ENCODE measurements at regions not wholly inside any gene's neighbourhood (a gene's known extent, or its start where the extent isn't known, plus 50 kb on each side); places are given as distances from the start of the nearest gene placed in this dataset.

DNA sequence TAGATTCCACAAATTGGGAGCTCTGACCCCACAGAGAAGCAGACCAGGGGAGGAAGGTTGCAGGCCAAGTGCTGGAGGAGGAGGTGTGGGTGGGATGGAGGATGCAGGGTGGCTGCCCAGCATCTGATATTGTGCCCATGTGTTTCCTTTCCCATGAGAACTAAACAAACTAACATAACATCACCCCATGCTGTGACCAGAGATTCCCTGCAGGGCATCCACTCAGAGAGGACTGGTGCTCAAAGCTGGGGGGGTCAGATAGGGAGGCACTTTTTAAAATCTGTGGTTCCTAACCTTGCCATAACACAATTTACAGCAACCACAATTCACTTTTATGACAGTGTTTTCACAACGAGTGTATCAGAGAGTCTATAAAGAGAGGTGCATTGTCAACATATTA is 1277.6 kb downstream of the AACS start:
- DNase-seq, result no peak

- no peak for DNase-seq
Measured at GRCh38 chr12:126343321-126343720, 1278.1 kb downstream of the AACS start.

GRCh38 chr12:126346087-126346486 is 1280.9 kb downstream of the AACS start:
- DNase-seq, result no peak

- DNase-seq, result no peak
Measured at GRCh38 chr12:126347421-126347820, 1282.2 kb downstream of the AACS start.

DNA sequence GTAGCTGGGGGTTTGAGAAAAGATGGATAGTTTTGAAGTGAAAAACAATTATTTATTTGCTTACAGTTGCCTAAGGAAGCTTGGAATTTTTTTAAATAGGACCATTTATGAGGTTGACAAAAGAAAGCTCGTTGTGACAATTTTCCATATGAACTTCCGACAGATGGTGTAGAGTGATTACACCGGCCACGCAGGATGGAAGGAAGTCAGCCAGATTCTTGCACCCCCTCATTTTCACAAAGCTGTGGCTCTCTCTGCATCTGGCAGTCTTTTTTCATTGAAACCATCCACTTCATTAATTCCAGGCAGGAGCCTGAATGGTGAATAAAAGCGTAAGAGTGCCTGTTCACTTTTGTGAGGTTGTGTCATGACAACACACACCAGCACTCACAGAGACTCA is 1284.1 kb downstream of the AACS start:
- no peak for DNase-seq

- no peak for DNase-seq
Measured at GRCh38 chr12:126353604-126354003, 1288.4 kb downstream of the AACS start.

DNA sequence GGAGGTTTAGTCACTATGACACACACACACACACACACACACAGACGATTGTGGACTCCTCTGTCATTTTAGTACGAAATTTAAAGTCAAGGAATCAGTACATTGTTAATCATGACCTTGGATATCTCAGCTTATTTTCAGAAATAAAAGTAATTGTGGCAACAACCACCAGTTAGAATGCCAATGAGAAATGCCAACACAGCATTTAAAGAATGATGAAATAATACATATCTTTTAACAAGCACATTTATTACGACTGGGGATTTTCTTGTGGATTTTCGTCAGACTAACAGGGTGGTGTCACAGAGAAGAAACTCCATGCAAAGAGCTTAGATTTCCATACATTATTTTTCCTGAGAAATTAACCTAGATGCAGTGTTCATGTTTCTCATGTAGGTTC is 1289.4 kb downstream of the AACS start:
- no peak for DNase-seq

DNA sequence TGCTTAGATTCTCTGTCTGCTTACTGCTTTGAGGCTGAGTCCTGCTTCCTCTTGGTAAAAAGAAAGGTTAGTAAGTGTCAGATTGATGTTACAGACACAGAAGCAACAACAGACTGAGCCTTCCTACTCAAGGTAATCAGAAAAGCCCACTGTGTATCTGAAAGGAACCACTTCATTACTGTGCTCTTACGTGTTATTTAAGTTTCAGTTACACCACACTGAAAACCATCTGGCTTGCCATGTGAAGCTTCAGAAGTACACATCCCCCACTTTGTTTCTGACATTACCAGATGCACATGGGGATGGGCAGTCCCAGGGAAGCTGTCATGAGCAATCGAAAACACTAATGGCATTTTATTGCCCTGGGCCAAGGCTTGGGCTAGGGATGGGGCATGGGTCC is 1290.1 kb downstream of the AACS start:
- DNase-seq, result no peak

DNA sequence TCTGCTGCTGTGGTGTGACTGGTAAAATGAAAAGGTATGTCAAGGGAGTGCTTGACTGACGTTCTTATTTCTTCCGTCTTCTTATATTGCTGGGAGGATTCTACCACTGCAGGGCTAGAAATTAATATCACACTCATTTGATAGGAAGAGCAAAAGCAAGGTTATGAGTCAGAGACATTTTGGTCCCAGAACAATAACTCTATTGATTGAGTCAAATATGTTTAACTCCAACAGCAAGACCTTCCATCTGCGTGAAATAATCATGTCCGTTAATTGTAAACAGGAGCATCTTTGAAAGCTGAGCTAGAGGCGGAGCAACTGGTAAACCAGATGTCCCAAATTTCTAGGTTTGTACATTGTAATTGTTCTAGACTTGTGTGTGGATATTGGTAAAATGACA is 1293.6 kb downstream of the AACS start:
- no peak for DNase-seq

DNA sequence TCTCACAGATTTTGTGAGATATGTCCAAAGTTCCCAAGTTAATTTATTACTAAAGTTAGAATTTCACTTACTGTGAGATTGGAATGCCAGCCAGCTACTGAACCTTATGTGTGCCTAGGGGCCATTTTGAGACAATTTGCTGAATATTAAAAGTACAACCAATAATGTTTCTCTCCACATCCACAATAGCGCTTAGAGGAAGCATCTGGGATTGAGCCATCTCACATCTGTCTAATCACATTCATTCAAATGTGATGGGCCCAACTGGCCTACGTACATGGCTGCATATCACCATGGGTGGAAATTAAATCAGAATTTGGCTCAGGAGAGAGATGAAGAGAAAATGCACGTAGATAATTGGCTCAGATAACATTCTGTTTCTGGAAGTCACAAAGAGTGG is 1294.0 kb downstream of the AACS start:
- DNase-seq, result no peak

DNA sequence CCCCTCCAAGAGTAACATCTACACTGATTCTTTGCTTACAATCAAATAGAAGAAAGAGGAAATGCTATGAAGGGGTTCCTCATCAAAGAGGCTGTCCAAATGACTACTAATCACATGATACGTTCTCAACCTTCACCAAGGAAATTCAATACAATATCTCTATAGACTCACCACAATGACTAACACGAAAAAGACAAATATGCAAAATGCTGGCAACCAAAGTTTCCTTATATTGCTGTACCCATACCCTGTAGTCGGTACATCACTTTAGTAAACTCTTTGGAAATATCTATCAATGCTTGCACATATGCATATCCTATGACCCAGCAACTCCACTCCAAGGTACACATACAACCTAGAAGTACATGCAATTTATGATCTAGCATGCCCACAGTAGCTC is 1296.6 kb downstream of the AACS start:
- no peak for DNase-seq

- DNase-seq, result no peak
Measured at GRCh38 chr12:126362493-126362892, 1297.3 kb downstream of the AACS start.

DNA sequence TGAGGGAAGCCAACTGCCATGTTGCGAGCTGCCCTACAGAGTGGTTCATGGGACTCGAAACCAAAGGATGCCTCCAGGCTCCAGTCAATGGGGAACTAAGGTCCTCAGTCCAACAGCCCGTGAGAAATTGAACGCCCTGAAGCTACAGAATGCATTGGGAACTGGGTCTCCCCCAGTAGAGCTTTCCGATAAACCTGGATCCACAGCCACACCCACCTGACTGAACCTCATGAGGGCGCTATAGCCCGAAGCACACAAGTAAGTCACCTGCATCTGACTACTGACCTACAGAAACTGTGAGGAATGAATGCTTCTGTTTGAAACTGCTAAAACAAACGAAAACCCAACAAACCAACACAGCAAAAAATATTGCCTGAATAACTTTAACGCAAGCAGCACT is 1297.7 kb downstream of the AACS start:
- DNase-seq, result no peak

GRCh38 chr12:126369487-126370463 is 1304.5 kb downstream of the AACS start:
- DNase-seq, result no peak

DNA sequence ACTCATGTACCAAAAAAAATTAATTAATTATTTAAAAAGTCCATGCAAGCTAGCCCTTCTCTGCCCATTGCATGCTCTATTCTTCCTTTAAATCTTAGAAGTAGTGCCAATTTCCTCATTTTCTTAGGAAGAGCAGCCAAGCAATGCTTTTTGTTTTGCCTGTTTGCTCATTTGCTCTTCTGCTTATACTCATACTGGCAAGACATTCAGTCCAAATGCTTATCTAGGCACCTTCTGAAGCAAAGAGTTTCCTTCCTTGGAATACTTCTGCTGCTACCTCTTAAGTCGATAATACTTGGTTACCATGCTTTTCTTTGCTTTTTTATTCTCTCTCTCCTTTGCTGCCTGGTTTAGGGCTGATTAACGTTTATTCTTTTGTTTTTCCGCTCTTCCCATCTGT is 1318.3 kb downstream of the AACS start:
- DNase-seq, result no peak

GRCh38 chr12:126384026-126384564 is 1318.9 kb downstream of the AACS start:
- DNase-seq, result no peak

- no peak for DNase-seq
Measured at GRCh38 chr12:126385785-126386184, 1320.5 kb downstream of the AACS start.

DNA sequence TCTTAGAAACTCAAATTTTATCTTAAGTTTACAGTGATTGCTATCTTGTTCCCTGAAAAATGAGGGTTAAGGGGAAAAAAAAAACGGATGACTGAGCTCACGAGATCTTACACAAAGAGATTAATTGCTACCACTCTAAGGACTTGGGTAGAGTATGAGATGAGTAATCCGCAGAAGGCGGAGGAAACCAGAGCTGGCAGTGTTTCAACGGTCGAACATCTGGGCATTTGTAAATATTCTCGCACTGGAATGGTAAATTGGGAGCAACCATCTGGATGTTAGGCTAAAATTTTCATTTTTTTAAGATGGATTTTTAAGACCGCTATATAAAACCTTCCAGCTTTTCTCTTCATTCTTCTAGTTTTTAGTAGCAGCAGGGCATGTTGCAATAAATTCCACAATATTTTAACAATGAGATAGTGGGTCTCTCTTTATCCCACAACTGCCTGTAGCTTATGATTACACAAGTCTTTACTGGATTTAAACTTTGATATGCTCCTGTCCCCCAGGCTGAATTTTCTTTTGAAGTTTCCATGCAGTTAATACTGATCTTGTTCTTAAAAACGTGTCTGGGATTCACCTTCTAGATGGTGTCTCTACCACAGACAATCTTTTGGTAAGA is 1324.1 kb downstream of the AACS start:
- DNase-seq, result no peak

DNA sequence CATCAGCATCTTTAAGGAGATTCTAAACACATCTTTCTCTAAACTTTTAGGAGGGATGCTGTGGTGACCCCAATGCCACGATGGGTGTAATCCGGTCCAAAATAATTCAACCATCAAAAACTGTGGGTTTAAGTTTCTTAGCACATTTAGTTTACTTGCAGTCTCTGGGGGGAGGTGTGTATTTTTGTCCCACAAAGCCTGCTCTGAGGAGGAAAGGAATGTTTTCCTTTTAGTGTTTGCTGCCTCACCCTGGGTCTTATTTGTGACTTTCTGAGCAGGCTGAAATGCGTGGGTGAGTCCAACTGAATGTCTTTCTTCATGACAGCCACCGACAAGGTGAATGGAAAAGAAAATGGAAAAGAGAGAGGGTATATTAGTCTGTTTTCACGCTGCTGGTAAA is 1324.7 kb downstream of the AACS start:
- no peak for DNase-seq

DNA sequence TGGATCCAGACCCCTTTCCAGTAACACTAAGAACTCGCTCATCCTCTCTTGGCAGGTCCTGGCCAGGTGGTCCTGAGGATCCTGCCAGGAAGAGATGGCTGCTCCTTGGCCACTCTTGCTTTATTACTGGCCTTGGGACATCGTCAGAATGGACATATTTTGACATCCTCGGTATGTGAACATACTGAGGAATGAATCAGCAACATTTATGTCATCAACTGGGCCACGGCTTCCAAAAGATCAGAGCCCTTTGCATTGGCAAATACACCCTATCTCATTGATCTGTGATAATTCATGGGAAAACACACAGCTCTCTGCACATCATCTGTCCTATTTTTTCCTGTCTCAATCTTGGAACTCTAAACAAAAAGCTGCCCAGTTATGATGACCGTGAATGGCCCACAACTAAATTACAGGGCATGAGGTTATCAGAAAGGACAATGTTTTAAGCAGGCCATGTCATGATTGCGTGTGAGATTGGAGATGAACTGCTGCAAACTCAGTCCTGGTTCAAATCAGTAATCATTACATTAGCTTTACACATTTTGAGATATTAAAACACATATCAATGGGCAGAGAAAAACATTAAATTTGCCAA is 1325.8 kb downstream of the AACS start:
- no peak for DNase-seq

DNA sequence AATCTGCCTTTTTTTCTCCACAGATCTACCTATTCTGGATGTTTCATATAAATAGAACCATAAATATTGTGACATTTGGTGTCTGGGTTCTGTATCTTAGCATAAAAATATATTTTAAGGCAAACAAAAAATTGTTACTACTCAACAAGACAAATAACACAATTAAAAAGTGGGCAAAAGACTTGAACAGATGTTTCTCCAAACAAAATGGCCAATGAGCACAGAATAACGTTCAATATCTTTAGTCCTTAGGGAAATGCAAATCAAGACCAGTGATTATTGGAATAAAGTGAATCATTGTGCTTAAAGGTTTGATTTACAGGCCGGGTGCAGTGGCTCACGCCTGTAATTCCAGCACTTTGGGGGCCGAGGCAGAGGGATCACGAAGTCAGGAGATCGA is 1331.3 kb downstream of the AACS start:
- DNase-seq, result no peak

DNA sequence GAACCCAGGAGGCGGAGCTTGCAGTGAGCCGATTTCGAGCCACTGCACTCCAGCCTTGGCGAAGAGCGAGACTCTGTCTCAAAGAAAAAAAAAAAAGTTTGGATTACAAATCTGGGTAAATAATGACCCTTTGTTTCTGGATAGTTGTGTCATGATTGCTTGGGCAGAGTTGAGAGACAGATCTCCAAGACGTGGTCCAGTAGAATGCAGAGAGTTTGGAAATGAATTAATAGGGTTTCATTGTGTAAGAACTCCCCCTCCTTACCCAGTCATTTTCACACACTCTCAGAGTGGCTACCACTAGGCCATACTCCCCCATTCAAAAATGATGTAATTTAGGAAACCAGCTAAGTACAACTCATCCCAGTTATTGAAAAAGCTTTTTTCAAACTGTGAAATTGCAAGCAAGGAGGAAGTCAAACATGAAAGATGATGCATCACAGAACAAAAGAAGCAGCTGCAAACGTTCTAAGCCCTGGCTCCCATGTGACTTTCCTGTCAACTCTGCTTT is 1331.9 kb downstream of the AACS start:
- no peak for DNase-seq

DNA sequence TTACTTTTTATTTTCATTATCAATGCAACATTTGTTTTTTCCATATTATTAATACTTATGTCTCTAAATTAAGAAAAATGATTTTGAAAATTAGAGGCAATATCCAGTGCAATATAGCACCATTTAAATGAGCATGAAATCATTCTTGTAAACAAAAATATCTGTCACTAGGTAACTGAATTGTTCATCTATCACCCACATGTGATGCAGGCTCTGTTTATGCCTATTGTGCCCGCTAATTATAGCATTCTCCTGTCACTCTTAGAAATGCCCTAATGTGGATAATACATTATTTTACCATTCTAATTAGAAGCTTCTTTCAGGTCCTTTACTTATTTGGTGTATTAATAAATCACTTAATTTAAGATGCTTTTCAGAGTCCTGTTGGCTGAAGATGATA is 1332.4 kb downstream of the AACS start:
- no peak for DNase-seq

GRCh38 chr12:126400831-126401230 is 1335.6 kb downstream of the AACS start:
- DNase-seq, result no peak
